ENCODE measurements at regions not wholly inside any gene's neighbourhood (a gene's known extent, or its start where the extent isn't known, plus 50 kb on each side); places are given as distances from the start of the nearest gene placed in this dataset.

DNA sequence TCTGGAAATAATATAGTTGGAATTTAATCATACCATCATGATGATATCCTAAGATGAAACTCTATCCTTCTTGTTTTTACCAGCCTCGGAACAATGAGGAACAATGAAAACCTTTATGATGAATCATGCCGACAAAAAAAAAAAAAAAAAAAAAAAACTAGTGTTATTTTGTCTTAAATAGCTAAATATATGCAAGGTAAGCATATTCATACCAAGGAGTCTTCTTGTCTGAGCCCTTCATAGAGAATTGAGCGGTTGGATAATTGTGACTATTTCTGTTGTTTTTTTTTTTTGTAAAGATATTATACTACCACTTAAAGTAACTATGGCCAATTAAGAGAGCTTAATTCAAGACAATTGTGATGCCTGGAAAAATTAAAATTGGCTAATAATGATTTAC lies 244.0 kb upstream of the PCDH9 start:
- TF ChIP-seq JUND (IDR thresholded peaks at IDR 0.05) (no peak), RAD21 (IDR thresholded peaks at IDR 0.05) (no peak)
- TF ChIP-seq, protein P1, sequence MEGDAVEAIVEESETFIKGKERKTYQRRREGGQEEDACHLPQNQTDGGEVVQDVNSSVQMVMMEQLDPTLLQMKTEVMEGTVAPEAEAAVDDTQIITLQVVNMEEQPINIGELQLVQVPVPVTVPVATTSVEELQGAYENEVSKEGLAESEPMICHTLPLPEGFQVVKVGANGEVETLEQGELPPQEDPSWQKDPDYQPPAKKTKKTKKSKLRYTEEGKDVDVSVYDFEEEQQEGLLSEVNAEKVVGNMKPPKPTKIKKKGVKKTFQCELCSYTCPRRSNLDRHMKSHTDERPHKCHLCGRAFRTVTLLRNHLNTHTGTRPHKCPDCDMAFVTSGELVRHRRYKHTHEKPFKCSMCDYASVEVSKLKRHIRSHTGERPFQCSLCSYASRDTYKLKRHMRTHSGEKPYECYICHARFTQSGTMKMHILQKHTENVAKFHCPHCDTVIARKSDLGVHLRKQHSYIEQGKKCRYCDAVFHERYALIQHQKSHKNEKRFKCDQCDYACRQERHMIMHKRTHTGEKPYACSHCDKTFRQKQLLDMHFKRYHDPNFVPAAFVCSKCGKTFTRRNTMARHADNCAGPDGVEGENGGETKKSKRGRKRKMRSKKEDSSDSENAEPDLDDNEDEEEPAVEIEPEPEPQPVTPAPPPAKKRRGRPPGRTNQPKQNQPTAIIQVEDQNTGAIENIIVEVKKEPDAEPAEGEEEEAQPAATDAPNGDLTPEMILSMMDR (IDR thresholded peaks at IDR 0.05; ENCODE audit: low read depth, low read length, missing input control), result no peak
